ENCODE measurements at regions not wholly inside any gene's neighbourhood (a gene's known extent, or its start where the extent isn't known, plus 50 kb on each side); places are given as distances from the start of the nearest gene placed in this dataset.

DNA sequence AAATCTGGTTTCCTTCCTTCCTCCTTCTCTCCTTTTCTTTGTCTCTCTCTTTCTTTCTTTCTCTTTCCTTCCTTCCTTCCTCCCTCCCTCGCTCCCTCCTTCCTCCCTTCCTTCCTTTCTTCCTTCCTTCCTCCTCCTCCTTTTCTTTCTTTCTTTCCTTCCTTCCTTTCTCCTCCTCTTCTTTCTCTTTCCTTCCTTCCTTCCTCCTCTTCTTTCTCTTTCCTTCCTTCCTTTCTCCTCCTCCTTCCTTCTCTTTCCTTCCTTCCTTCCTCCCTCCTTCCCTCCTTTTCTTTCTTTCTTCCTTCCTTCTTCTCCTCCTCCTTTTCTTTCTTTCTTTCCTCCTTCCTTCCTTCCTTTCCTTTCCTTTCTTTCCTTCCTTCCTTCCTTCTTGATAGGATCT, 61.2 kb downstream of the VIP start:
- ATAC-seq: no peak
- TF ChIP-seq PPARA (CRISPR knock-in tag; IDR thresholded peaks at IDR 0.05; ENCODE audit: borderline replicate concordance): no peak
- no peak for TF ChIP-seq BACH2 (CRISPR knock-in tag; IDR thresholded peaks at IDR 0.05; ENCODE audit: borderline replicate concordance)
- TF ChIP-seq SNAI2 (CRISPR knock-in tag; IDR thresholded peaks at IDR 0.05): no peak
- TF ChIP-seq ZNF565 (CRISPR knock-in tag; conservative IDR thresholded peaks at IDR 0.05; ENCODE audit: low read depth): no peak
- TF ChIP-seq, protein P1, sequence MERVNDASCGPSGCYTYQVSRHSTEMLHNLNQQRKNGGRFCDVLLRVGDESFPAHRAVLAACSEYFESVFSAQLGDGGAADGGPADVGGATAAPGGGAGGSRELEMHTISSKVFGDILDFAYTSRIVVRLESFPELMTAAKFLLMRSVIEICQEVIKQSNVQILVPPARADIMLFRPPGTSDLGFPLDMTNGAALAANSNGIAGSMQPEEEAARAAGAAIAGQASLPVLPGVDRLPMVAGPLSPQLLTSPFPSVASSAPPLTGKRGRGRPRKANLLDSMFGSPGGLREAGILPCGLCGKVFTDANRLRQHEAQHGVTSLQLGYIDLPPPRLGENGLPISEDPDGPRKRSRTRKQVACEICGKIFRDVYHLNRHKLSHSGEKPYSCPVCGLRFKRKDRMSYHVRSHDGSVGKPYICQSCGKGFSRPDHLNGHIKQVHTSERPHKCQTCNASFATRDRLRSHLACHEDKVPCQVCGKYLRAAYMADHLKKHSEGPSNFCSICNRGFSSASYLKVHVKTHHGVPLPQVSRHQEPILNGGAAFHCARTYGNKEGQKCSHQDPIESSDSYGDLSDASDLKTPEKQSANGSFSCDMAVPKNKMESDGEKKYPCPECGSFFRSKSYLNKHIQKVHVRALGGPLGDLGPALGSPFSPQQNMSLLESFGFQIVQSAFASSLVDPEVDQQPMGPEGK (CRISPR knock-in tag; IDR thresholded peaks at IDR 0.05; ENCODE audit: borderline replicate concordance): no peak
- no peak for TF ChIP-seq ZC3H10 (CRISPR knock-in tag; IDR thresholded peaks at IDR 0.05)
- TF ChIP-seq, protein P2, sequence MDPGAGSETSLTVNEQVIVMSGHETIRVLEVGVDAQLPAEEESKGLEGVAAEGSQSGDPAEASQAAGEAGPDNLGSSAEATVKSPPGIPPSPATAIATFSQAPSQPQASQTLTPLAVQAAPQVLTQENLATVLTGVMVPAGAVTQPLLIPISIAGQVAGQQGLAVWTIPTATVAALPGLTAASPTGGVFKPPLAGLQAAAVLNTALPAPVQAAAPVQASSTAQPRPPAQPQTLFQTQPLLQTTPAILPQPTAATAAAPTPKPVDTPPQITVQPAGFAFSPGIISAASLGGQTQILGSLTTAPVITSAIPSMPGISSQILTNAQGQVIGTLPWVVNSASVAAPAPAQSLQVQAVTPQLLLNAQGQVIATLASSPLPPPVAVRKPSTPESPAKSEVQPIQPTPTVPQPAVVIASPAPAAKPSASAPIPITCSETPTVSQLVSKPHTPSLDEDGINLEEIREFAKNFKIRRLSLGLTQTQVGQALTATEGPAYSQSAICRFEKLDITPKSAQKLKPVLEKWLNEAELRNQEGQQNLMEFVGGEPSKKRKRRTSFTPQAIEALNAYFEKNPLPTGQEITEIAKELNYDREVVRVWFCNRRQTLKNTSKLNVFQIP (CRISPR knock-in tag; IDR thresholded peaks at IDR 0.05; ENCODE audit: borderline replicate concordance, low read depth): no peak
- no peak for TF ChIP-seq CSDC2 (CRISPR knock-in tag; IDR thresholded peaks at IDR 0.05)
- no peak for TF ChIP-seq TCF4 (CRISPR knock-in tag; IDR thresholded peaks at IDR 0.05; ENCODE audit: borderline replicate concordance)
- no peak for TF ChIP-seq ZNF8 (CRISPR knock-in tag; IDR thresholded peaks at IDR 0.05)
- TF ChIP-seq ZNF70 (CRISPR knock-in tag; IDR thresholded peaks at IDR 0.05): no peak
- no peak for TF ChIP-seq ARNTL (CRISPR knock-in tag; IDR thresholded peaks at IDR 0.05; ENCODE audit: borderline replicate concordance, low read depth)

DNA sequence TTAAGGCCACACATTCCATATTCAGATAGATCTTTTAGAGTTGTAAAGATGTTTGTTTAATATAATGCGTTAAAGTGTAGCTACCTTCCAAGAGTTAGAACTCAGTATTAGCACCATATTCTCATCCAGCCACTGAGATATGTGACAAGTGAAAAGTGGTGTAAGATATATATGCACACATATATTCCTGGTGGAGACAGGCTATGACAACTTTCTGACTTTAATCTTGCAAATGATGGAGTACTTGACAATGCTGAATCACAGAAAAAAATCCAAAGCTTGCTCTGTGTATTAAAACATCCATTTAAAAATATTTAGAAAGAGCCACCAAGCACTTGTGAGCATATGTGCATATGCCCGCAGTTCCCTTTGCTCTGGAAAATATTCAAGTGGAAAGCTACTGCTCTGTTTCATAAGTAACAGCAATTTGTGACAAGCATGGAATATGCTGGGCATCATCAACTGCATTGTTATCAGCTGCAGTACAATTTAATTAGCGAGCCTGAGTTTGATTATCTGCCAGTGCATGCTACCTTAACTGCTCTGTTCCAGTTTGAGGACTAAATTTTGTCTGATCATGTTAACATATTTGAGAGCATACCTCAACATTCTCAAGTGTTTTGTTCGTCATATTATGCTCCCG, 64.8 kb downstream of the VIP start:
- ATAC-seq: peak; percentile 61
- 0 out of 2 replicates have a peak, but pooled peaks have one; percentile 44 for TF ChIP-seq CSDC2 (CRISPR knock-in tag; IDR thresholded peaks at IDR 0.05)
- TF ChIP-seq TCF4 (CRISPR knock-in tag; IDR thresholded peaks at IDR 0.05; ENCODE audit: borderline replicate concordance): peak; percentile 93
- TF ChIP-seq ZNF8 (CRISPR knock-in tag; IDR thresholded peaks at IDR 0.05): 0 out of 2 replicates have a peak, but pooled peaks have one; percentile 19
- no peak for TF ChIP-seq ZC3H10 (CRISPR knock-in tag; IDR thresholded peaks at IDR 0.05)
- TF ChIP-seq, protein P2 (CRISPR knock-in tag; IDR thresholded peaks at IDR 0.05; ENCODE audit: borderline replicate concordance, low read depth): no peak; the same call in 1 of the 2 replicates
- peak; percentile 62; the same call in 1 of the 2 replicates for TF ChIP-seq SNAI2 (CRISPR knock-in tag; IDR thresholded peaks at IDR 0.05)
- peak; percentile 60; the same call in 1 of the 2 replicates for TF ChIP-seq GLIS3 (CRISPR knock-in tag; IDR thresholded peaks at IDR 0.05)
- TF ChIP-seq ZFP3 (CRISPR knock-in tag; IDR thresholded peaks at IDR 0.05): 0 out of 2 replicates have a peak, but pooled peaks have one; percentile 39
- no peak for TF ChIP-seq PPARA (CRISPR knock-in tag; IDR thresholded peaks at IDR 0.05; ENCODE audit: borderline replicate concordance)
- TF ChIP-seq, protein P3, sequence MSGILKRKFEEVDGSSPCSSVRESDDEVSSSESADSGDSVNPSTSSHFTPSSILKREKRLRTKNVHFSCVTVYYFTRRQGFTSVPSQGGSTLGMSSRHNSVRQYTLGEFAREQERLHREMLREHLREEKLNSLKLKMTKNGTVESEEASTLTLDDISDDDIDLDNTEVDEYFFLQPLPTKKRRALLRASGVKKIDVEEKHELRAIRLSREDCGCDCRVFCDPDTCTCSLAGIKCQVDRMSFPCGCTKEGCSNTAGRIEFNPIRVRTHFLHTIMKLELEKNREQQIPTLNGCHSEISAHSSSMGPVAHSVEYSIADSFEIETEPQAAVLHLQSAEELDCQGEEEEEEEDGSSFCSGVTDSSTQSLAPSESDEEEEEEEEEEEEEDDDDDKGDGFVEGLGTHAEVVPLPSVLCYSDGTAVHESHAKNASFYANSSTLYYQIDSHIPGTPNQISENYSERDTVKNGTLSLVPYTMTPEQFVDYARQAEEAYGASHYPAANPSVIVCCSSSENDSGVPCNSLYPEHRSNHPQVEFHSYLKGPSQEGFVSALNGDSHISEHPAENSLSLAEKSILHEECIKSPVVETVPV (CRISPR knock-in tag; IDR thresholded peaks at IDR 0.05): peak; percentile 85
- TF ChIP-seq, protein P4, sequence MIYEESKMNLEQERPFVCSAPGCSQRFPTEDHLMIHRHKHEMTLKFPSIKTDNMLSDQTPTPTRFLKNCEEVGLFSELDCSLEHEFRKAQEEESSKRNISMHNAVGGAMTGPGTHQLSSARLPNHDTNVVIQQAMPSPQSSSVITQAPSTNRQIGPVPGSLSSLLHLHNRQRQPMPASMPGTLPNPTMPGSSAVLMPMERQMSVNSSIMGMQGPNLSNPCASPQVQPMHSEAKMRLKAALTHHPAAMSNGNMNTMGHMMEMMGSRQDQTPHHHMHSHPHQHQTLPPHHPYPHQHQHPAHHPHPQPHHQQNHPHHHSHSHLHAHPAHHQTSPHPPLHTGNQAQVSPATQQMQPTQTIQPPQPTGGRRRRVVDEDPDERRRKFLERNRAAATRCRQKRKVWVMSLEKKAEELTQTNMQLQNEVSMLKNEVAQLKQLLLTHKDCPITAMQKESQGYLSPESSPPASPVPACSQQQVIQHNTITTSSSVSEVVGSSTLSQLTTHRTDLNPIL (CRISPR knock-in tag; IDR thresholded peaks at IDR 0.05; ENCODE audit: low read depth): peak; percentile 87
- peak; percentile 85; the same call in 1 of the 2 replicates for TF ChIP-seq ESRRG (CRISPR knock-in tag; IDR thresholded peaks at IDR 0.05)
- TF ChIP-seq ARNTL (CRISPR knock-in tag; IDR thresholded peaks at IDR 0.05; ENCODE audit: borderline replicate concordance, low read depth): no peak
- TF ChIP-seq RARB (CRISPR knock-in tag; IDR thresholded peaks at IDR 0.05): no peak
- TF ChIP-seq, protein P5, sequence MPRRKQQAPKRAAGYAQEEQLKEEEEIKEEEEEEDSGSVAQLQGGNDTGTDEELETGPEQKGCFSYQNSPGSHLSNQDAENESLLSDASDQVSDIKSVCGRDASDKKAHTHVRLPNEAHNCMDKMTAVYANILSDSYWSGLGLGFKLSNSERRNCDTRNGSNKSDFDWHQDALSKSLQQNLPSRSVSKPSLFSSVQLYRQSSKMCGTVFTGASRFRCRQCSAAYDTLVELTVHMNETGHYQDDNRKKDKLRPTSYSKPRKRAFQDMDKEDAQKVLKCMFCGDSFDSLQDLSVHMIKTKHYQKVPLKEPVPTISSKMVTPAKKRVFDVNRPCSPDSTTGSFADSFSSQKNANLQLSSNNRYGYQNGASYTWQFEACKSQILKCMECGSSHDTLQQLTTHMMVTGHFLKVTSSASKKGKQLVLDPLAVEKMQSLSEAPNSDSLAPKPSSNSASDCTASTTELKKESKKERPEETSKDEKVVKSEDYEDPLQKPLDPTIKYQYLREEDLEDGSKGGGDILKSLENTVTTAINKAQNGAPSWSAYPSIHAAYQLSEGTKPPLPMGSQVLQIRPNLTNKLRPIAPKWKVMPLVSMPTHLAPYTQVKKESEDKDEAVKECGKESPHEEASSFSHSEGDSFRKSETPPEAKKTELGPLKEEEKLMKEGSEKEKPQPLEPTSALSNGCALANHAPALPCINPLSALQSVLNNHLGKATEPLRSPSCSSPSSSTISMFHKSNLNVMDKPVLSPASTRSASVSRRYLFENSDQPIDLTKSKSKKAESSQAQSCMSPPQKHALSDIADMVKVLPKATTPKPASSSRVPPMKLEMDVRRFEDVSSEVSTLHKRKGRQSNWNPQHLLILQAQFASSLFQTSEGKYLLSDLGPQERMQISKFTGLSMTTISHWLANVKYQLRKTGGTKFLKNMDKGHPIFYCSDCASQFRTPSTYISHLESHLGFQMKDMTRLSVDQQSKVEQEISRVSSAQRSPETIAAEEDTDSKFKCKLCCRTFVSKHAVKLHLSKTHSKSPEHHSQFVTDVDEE (CRISPR knock-in tag; IDR thresholded peaks at IDR 0.05): peak; percentile 87; the same call in 1 of the 2 replicates
- TF ChIP-seq ISL1 (CRISPR knock-in tag; IDR thresholded peaks at IDR 0.05): peak; percentile 77
- no peak for TF ChIP-seq ZNF565 (CRISPR knock-in tag; conservative IDR thresholded peaks at IDR 0.05; ENCODE audit: low read depth)
- no peak for TF ChIP-seq ZFP30 (CRISPR knock-in tag; IDR thresholded peaks at IDR 0.05)
- no peak for TF ChIP-seq BACH2 (CRISPR knock-in tag; IDR thresholded peaks at IDR 0.05; ENCODE audit: borderline replicate concordance)
- no peak for TF ChIP-seq ZNF70 (CRISPR knock-in tag; IDR thresholded peaks at IDR 0.05)
- TF ChIP-seq, protein P1 (CRISPR knock-in tag; IDR thresholded peaks at IDR 0.05; ENCODE audit: borderline replicate concordance): no peak
- TF ChIP-seq TOX (CRISPR knock-in tag; IDR thresholded peaks at IDR 0.05; ENCODE audit: borderline replicate concordance): no peak
- no peak for TF ChIP-seq OSR1 (CRISPR knock-in tag; IDR thresholded peaks at IDR 0.05)

Data from SK-N-SH treated with all-trans-retinoic acid at 6 μM for 48 hours (cell line).